ENCODE measurements at regions not wholly inside any gene's neighbourhood (a gene's known extent, or its start where the extent isn't known, plus 50 kb on each side); places are given as distances from the start of the nearest gene placed in this dataset.

DNA sequence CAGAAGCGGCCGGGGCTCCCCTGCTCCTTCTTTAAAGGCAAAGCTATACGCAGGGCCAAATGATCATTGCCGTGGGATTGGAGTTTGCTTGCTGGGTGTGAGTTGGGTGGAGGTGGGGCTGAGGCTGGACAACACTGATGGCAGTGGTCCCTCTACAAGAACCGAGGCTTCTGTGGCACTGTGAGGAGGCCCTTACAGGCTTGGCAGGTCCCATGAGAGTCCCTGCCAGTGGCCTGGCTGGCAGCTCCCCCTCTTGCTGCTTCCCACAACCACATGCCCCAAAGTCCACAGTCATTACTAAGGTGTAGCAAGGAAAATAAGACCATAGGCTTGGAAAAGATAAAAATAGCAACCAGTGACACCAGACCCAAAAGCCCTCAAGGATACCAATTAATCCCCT lies 98.4 kb downstream of the ANKRD10 start:
- H3K4me2 ChIP-seq (ENCODE audit: low read length): no peak overlapping the region
- no peaks in the 10 kb centered on the region for H3K9me3 ChIP-seq (ENCODE audit: low read length)
- no TSS peak for BruUV-seq (replicated peaks)
- H3K4me3 ChIP-seq (ENCODE audit: low read depth, low read length, poor library complexity, severe bottlenecking): no peak overlapping the region
- no peak for DNase-seq (ENCODE audit: low spot score)
- H3K79me2 ChIP-seq (ENCODE audit: insufficient read depth, low read depth, low read length): no peaks in the 10 kb centered on the region
- no peaks in the 10 kb centered on the region for H4K20me1 ChIP-seq (ENCODE audit: insufficient read depth, low read length)
- TF ChIP-seq, protein P1, sequence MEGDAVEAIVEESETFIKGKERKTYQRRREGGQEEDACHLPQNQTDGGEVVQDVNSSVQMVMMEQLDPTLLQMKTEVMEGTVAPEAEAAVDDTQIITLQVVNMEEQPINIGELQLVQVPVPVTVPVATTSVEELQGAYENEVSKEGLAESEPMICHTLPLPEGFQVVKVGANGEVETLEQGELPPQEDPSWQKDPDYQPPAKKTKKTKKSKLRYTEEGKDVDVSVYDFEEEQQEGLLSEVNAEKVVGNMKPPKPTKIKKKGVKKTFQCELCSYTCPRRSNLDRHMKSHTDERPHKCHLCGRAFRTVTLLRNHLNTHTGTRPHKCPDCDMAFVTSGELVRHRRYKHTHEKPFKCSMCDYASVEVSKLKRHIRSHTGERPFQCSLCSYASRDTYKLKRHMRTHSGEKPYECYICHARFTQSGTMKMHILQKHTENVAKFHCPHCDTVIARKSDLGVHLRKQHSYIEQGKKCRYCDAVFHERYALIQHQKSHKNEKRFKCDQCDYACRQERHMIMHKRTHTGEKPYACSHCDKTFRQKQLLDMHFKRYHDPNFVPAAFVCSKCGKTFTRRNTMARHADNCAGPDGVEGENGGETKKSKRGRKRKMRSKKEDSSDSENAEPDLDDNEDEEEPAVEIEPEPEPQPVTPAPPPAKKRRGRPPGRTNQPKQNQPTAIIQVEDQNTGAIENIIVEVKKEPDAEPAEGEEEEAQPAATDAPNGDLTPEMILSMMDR (conservative IDR thresholded peaks at IDR 0.05; ENCODE audit: low read length): no peak
- no peak for TF ChIP-seq EZH2phosphoT487 (IDR thresholded peaks at IDR 0.05; ENCODE audit: borderline replicate concordance, low read depth, low read length)
- ChIA-PET CTCF (ENCODE audit: unreplicated experiment) (no interaction called here), POLR2A (no interaction called here)
- H3K36me3 ChIP-seq (ENCODE audit: insufficient read depth, low read length): no peaks in the 10 kb centered on the region
- no peaks in the 10 kb centered on the region for H3K4me1 ChIP-seq (ENCODE audit: insufficient read depth, low read length, poor library complexity, severe bottlenecking)
- no peaks in the 10 kb centered on the region for H3K9me2 ChIP-seq (ENCODE audit: insufficient read depth, low read length)
- H2AFZ ChIP-seq (ENCODE audit: low read length): no peak overlapping the region
- intact Hi-C loops (cut with micrococcal nuclease; ENCODE audit: unreplicated experiment): no loop called here
- H3K27ac ChIP-seq (ENCODE audit: low read depth, low read length, poor library complexity, severe bottlenecking): no peak overlapping the region

DNA sequence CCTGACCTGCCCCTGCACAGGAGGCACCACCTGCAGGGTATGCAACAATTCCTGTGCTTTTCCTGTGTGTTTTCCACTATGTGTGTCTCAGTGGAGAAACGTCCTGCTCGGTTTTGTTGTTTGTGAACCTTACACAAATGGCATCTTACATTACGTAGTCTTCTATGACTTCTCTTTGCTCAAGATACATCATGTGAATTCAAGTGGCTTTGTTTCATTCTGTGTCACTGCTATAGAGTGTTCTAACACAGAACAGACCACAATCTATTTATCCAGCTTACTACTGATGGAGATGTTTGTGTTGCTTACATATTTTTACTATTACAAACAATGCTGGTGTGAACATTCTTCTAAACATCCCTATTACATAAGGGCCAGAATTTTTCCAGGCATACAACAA lies 97.7 kb downstream of the ANKRD10 start:
- intact Hi-C loops (cut with micrococcal nuclease; ENCODE audit: unreplicated experiment): no loop called here
- H3K36me3 ChIP-seq (ENCODE audit: insufficient read depth, low read length): no peaks in the 10 kb centered on the region
- BruUV-seq (replicated peaks): no TSS peak
- ChIA-PET CTCF (ENCODE audit: unreplicated experiment) (no interaction called here), POLR2A (no interaction called here)
- H3K79me2 ChIP-seq (ENCODE audit: insufficient read depth, low read depth, low read length): no peaks in the 10 kb centered on the region
- TF ChIP-seq EZH2phosphoT487 (IDR thresholded peaks at IDR 0.05; ENCODE audit: borderline replicate concordance, low read depth, low read length): no peak
- TF ChIP-seq, protein P1 (conservative IDR thresholded peaks at IDR 0.05; ENCODE audit: low read length): no peak
- no peak for DNase-seq (ENCODE audit: low spot score)
- no peak overlapping the region for H3K27ac ChIP-seq (ENCODE audit: low read depth, low read length, poor library complexity, severe bottlenecking)
- no peaks in the 10 kb centered on the region for H3K9me3 ChIP-seq (ENCODE audit: low read length)
- no peaks in the 10 kb centered on the region for H3K9me2 ChIP-seq (ENCODE audit: insufficient read depth, low read length)
- H4K20me1 ChIP-seq (ENCODE audit: insufficient read depth, low read length): no peaks in the 10 kb centered on the region
- no peaks in the 10 kb centered on the region for H3K4me1 ChIP-seq (ENCODE audit: insufficient read depth, low read length, poor library complexity, severe bottlenecking)
- H3K4me3 ChIP-seq (ENCODE audit: low read depth, low read length, poor library complexity, severe bottlenecking): no peak overlapping the region
- no peak overlapping the region for H3K4me2 ChIP-seq (ENCODE audit: low read length)
- H2AFZ ChIP-seq (ENCODE audit: low read length): no peak overlapping the region

DNA sequence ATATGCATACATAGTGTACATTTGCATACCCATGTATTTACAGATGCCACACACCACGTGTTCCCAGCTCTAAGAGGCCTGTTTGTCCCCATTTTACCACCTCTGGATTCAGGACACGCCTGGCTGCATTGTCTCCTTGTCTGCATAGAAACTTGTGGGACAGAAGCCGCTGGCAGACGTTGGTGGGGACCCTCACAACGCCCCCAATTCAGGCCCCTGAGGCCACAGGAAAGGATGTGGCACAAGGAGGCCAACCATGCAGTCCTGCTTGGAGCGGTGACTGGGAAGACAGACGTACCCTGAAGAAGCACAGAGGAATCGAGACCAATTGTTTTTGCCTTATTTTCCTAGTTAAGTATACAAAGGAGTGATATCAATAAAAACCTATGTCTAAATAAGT lies 96.1 kb downstream of the ANKRD10 start:
- CTCF ChIA-PET (ENCODE audit: unreplicated experiment): no interaction called here
- Histone ChIP-seq H3K9me2 (ENCODE audit: insufficient read depth, low read length) (no peaks in the 10 kb centered on the region), H3K4me1 (ENCODE audit: insufficient read depth, low read length, poor library complexity, severe bottlenecking) (no peaks in the 10 kb centered on the region), H3K9me3 (ENCODE audit: low read length) (no peaks in the 10 kb centered on the region), H3K4me2 (ENCODE audit: low read length) (no peak overlapping the region), H3K36me3 (ENCODE audit: insufficient read depth, low read length) (no peaks in the 10 kb centered on the region), H3K27ac (ENCODE audit: low read depth, low read length, poor library complexity, severe bottlenecking) (no peak overlapping the region), H4K20me1 (ENCODE audit: insufficient read depth, low read length) (no peaks in the 10 kb centered on the region), H3K4me3 (ENCODE audit: low read depth, low read length, poor library complexity, severe bottlenecking) (no peak overlapping the region), H2AFZ (ENCODE audit: low read length) (no peak overlapping the region), H3K79me2 (ENCODE audit: insufficient read depth, low read depth, low read length) (no peaks in the 10 kb centered on the region)
- POLR2A ChIA-PET: no interaction called here
- DNase-seq (ENCODE audit: low spot score): no peak
- intact Hi-C loops (cut with micrococcal nuclease; ENCODE audit: unreplicated experiment): loop anchor here (1.0 to 2.0 kb wide), 3 partner anchors 173 to 362 kb away; no protein-coding TSS in a partner anchor
- BruUV-seq (replicated peaks): no TSS peak
- TF ChIP-seq EZH2phosphoT487 (IDR thresholded peaks at IDR 0.05; ENCODE audit: borderline replicate concordance, low read depth, low read length): no peak
- TF ChIP-seq, protein P1 (conservative IDR thresholded peaks at IDR 0.05; ENCODE audit: low read length): no peak
